Stimulated activated CD8-positive, alpha-beta memory T cell treated with anti-CD3 and anti-CD28 coated beads, Interleukin-7, amount 100 ng/mL, for 1 hour (primary cell): ENCODE measurements at regions not wholly inside any gene's neighbourhood (a gene's known extent, or its start where the extent isn't known, plus 50 kb on each side); places are given as distances from the start of the nearest gene placed in this dataset.

ENCODE experiments used
- DNase-seq, 2 donors: peaks; one replicate each; pipeline ENCODE4 v3.0.0-alpha.2; 2020; ENCODE audit warnings: low read depth in 2 of 2

- no peak for DNase-seq
These were observed 141.1 kb upstream of the SGK1 start for GRCh38 chr6:134458857-134459657.

- no peak for DNase-seq
These were observed 140.0 kb upstream of the SGK1 start for GRCh38 chr6:134457941-134458340.

- no peak for DNase-seq
These were observed 138.3 kb upstream of the SGK1 start for GRCh38 chr6:134456226-134456625.

- no peak for DNase-seq
These were observed 137.4 kb upstream of the SGK1 start for GRCh38 chr6:134455319-134455718.

- no peak for DNase-seq
These were observed 136.9 kb upstream of the SGK1 start for GRCh38 chr6:134454794-134455193.

- DNase-seq: no peak
These were observed 136.0 kb upstream of the SGK1 start for GRCh38 chr6:134453792-134454510.

- no peak for DNase-seq
These were observed 135.0 kb upstream of the SGK1 start for GRCh38 chr6:134452906-134453305.

GRCh38 chr6:134451529-134451928, 133.6 kb upstream of the SGK1 start:
- no peak for DNase-seq

GRCh38 chr6:134449781-134450180, 131.9 kb upstream of the SGK1 start:
- no peak for DNase-seq

GRCh38 chr6:134449004-134449403, 131.1 kb upstream of the SGK1 start:
- DNase-seq: no peak

GRCh38 chr6:134447883-134448387, 130.0 kb upstream of the SGK1 start:
- DNase-seq: no peak

GRCh38 chr6:134447423-134447822, 129.5 kb upstream of the SGK1 start:
- DNase-seq: no peak

- no peak for DNase-seq
These were observed 129.0 kb upstream of the SGK1 start for GRCh38 chr6:134446896-134447295.

GRCh38 chr6:134446218-134446848, 128.4 kb upstream of the SGK1 start:
- DNase-seq: no peak

GRCh38 chr6:134443009-134443408, 125.1 kb upstream of the SGK1 start:
- no peak for DNase-seq

- DNase-seq: no peak
These were observed 124.2 kb upstream of the SGK1 start for GRCh38 chr6:134442073-134442472.

GRCh38 chr6:134438837-134439236, 120.9 kb upstream of the SGK1 start:
- DNase-seq: no peak

GRCh38 chr6:134437376-134437775, 119.5 kb upstream of the SGK1 start:
- DNase-seq: no peak

- no peak for DNase-seq
These were observed 119.0 kb upstream of the SGK1 start for GRCh38 chr6:134436950-134437349.

GRCh38 chr6:134436281-134436815, 118.4 kb upstream of the SGK1 start:
- peak; percentile 15 to 25 for DNase-seq

GRCh38 chr6:134435814-134436280, 117.9 kb upstream of the SGK1 start:
- no peak for DNase-seq
